Bronchial epithelial cell (primary cell): ENCODE measurements at regions not wholly inside any gene's neighbourhood (a gene's known extent, or its start where the extent isn't known, plus 50 kb on each side); places are given as distances from the start of the nearest gene placed in this dataset.

ENCODE experiments used
- DNase-seq: peaks from one replicate; pipeline ENCODE4 v3.0.0-alpha.2; 2010; ENCODE audit warnings: low read depth
- FAIRE-seq: peaks from 2 replicates; lab custom pipeline; 2011; peaks lifted over from hg19 to GRCh38; lab: Jason Lieb, UNC
- H3K27me3 ChIP-seq: 2 replicates; pipeline ENCODE4 v1.5.1; 2011; ENCODE audit warnings: low read length; ENCODE audit not compliant: control insufficient read depth, insufficient read depth
- H3K36me3 ChIP-seq: 2 replicates; pipeline ENCODE4 v1.5.1; 2011; ENCODE audit warnings: low read length; ENCODE audit not compliant: control insufficient read depth, insufficient read depth
- H3K4me3 ChIP-seq: 2 replicates; pipeline ENCODE4 v1.5.1; 2011; ENCODE audit warnings: mild to moderate bottlenecking, low read depth, low read length, control low read depth
- CTCF ChIP-seq: IDR thresholded peaks from 2 replicates; pipeline ENCODE4 v1.5.1; 2011; ENCODE audit warnings: mild to moderate bottlenecking, moderate library complexity, low read length, control low read depth, inconsistent platforms; ENCODE audit not compliant: insufficient read depth, severe bottlenecking

- Histone ChIP-seq H3K36me3 (no peaks in the 10 kb centered on the region), H3K27me3 (no peaks in the 10 kb centered on the region), H3K4me3 (no peak overlapping the region)
- DNase-seq (no peak), FAIRE-seq (no peak)
- no peak for TF ChIP-seq CTCF
Observed at GRCh38 chr5:63233911-63234310, 655.3 kb downstream of the LRRC70 start.

GRCh38 chr5:63233361-63233760 is 654.7 kb downstream of the LRRC70 start:
- no peak for TF ChIP-seq CTCF
- Histone ChIP-seq H3K4me3 (no peak overlapping the region), H3K27me3 (no peaks in the 10 kb centered on the region), H3K36me3 (no peaks in the 10 kb centered on the region)
- FAIRE-seq: no peak
- no peak for DNase-seq

GRCh38 chr5:63230754-63231153 is 652.1 kb downstream of the LRRC70 start:
- TF ChIP-seq CTCF: no peak
- H3K27me3 ChIP-seq: no peaks in the 10 kb centered on the region
- no peak overlapping the region for H3K4me3 ChIP-seq
- FAIRE-seq: no peak
- no peak for DNase-seq
- no peaks in the 10 kb centered on the region for H3K36me3 ChIP-seq

GRCh38 chr5:63228154-63228553 is 649.5 kb downstream of the LRRC70 start:
- DNase-seq: no peak
- Histone ChIP-seq H3K4me3 (no peak overlapping the region), H3K27me3 (no peaks in the 10 kb centered on the region), H3K36me3 (no peaks in the 10 kb centered on the region)
- no peak for FAIRE-seq
- no peak for TF ChIP-seq CTCF

- DNase-seq (no peak), FAIRE-seq (no peak)
- H3K36me3 ChIP-seq: no peaks in the 10 kb centered on the region
- H3K4me3 ChIP-seq: no peak overlapping the region
- TF ChIP-seq CTCF: no peak
- no peaks in the 10 kb centered on the region for H3K27me3 ChIP-seq
Observed at GRCh38 chr5:63220244-63220643, 641.6 kb downstream of the LRRC70 start.

GRCh38 chr5:63217422-63217821 is 638.8 kb downstream of the LRRC70 start:
- H3K36me3 ChIP-seq: no peaks in the 10 kb centered on the region
- DNase-seq: no peak
- no peak for TF ChIP-seq CTCF
- no peaks in the 10 kb centered on the region for H3K27me3 ChIP-seq
- no peak for FAIRE-seq
- H3K4me3 ChIP-seq: no peak overlapping the region
